ENCODE measurements at regions not wholly inside any gene's neighbourhood (a gene's known extent, or its start where the extent isn't known, plus 50 kb on each side); places are given as distances from the start of the nearest gene placed in this dataset.

GRCh38 chr1:30191154-30191702, 532.2 kb downstream of the MATN1 start:
- Histone ChIP-seq H3K27me3 (ENCODE audit: insufficient read depth, low read length) (no peaks in the 10 kb centered on the region), H3K27ac (ENCODE audit: low read depth, low read length) (no peak overlapping the region), H3K4me1 (ENCODE audit: control insufficient read depth, insufficient read depth, low read length, unreplicated experiment) (no peaks in the 10 kb centered on the region)

GRCh38 chr1:30190511-30191153, 532.8 kb downstream of the MATN1 start:
- Histone ChIP-seq H2AFZ (ENCODE audit: low read length, unreplicated experiment) (no peak overlapping the region), H3K36me3 (ENCODE audit: insufficient read depth, low read length) (no peaks in the 10 kb centered on the region), H3K79me2 (ENCODE audit: control insufficient read depth, insufficient read depth, low read length, unreplicated experiment) (no peaks in the 10 kb centered on the region), H3K4me3 (ENCODE audit: low read depth, low read length) (no peak overlapping the region), H3K27ac (ENCODE audit: low read depth, low read length) (no peak overlapping the region), H3K27me3 (ENCODE audit: insufficient read depth, low read length) (no peaks in the 10 kb centered on the region), H3K4me1 (ENCODE audit: control insufficient read depth, insufficient read depth, low read length, unreplicated experiment) (no peaks in the 10 kb centered on the region)

More at GRCh38 chr1:30191154-30191702, 532.2 kb downstream of the MATN1 start:
- Histone ChIP-seq H3K79me2 (ENCODE audit: control insufficient read depth, insufficient read depth, low read length, unreplicated experiment) (no peaks in the 10 kb centered on the region), H3K36me3 (ENCODE audit: insufficient read depth, low read length) (no peaks in the 10 kb centered on the region), H3K4me3 (ENCODE audit: low read depth, low read length) (no peak overlapping the region), H2AFZ (ENCODE audit: low read length, unreplicated experiment) (no peak overlapping the region)

- no peak overlapping the region for H3K27ac ChIP-seq (ENCODE audit: low read depth, low read length)
- H3K4me1 ChIP-seq (ENCODE audit: control insufficient read depth, insufficient read depth, low read length, unreplicated experiment), result no peaks in the 10 kb centered on the region
- no peaks in the 10 kb centered on the region for H3K27me3 ChIP-seq (ENCODE audit: insufficient read depth, low read length)
- no peak overlapping the region for H3K4me3 ChIP-seq (ENCODE audit: low read depth, low read length)
- H2AFZ ChIP-seq (ENCODE audit: low read length, unreplicated experiment), result no peak overlapping the region
- no peaks in the 10 kb centered on the region for H3K79me2 ChIP-seq (ENCODE audit: control insufficient read depth, insufficient read depth, low read length, unreplicated experiment)
- no peaks in the 10 kb centered on the region for H3K36me3 ChIP-seq (ENCODE audit: insufficient read depth, low read length)
Measured at GRCh38 chr1:30189818-30190500, 533.4 kb downstream of the MATN1 start.

- Histone ChIP-seq H3K79me2 (ENCODE audit: control insufficient read depth, insufficient read depth, low read length, unreplicated experiment) (no peaks in the 10 kb centered on the region), H2AFZ (ENCODE audit: low read length, unreplicated experiment) (no peak overlapping the region), H3K4me3 (ENCODE audit: low read depth, low read length) (no peak overlapping the region), H3K4me1 (ENCODE audit: control insufficient read depth, insufficient read depth, low read length, unreplicated experiment) (no peaks in the 10 kb centered on the region), H3K36me3 (ENCODE audit: insufficient read depth, low read length) (no peaks in the 10 kb centered on the region), H3K27me3 (ENCODE audit: insufficient read depth, low read length) (no peaks in the 10 kb centered on the region), H3K27ac (ENCODE audit: low read depth, low read length) (no peak overlapping the region)
Measured at GRCh38 chr1:30188999-30189398, 534.4 kb downstream of the MATN1 start.

GRCh38 chr1:30188329-30188728, 535.1 kb downstream of the MATN1 start:
- Histone ChIP-seq H3K36me3 (ENCODE audit: insufficient read depth, low read length) (no peaks in the 10 kb centered on the region), H3K27ac (ENCODE audit: low read depth, low read length) (no peak overlapping the region), H3K27me3 (ENCODE audit: insufficient read depth, low read length) (no peaks in the 10 kb centered on the region), H2AFZ (ENCODE audit: low read length, unreplicated experiment) (no peak overlapping the region), H3K79me2 (ENCODE audit: control insufficient read depth, insufficient read depth, low read length, unreplicated experiment) (no peaks in the 10 kb centered on the region), H3K4me1 (ENCODE audit: control insufficient read depth, insufficient read depth, low read length, unreplicated experiment) (no peaks in the 10 kb centered on the region), H3K4me3 (ENCODE audit: low read depth, low read length) (no peak overlapping the region)

GRCh38 chr1:30187413-30188023, 535.9 kb downstream of the MATN1 start:
- H3K27me3 ChIP-seq (ENCODE audit: insufficient read depth, low read length), result no peaks in the 10 kb centered on the region
- no peaks in the 10 kb centered on the region for H3K4me1 ChIP-seq (ENCODE audit: control insufficient read depth, insufficient read depth, low read length, unreplicated experiment)
- no peaks in the 10 kb centered on the region for H3K79me2 ChIP-seq (ENCODE audit: control insufficient read depth, insufficient read depth, low read length, unreplicated experiment)
- no peak overlapping the region for H3K4me3 ChIP-seq (ENCODE audit: low read depth, low read length)
- H3K36me3 ChIP-seq (ENCODE audit: insufficient read depth, low read length), result no peaks in the 10 kb centered on the region
- H3K27ac ChIP-seq (ENCODE audit: low read depth, low read length), result no peak overlapping the region
- no peak overlapping the region for H2AFZ ChIP-seq (ENCODE audit: low read length, unreplicated experiment)

GRCh38 chr1:30186586-30186985, 536.8 kb downstream of the MATN1 start:
- Histone ChIP-seq H2AFZ (ENCODE audit: low read length, unreplicated experiment) (no peak overlapping the region), H3K27ac (ENCODE audit: low read depth, low read length) (no peak overlapping the region), H3K79me2 (ENCODE audit: control insufficient read depth, insufficient read depth, low read length, unreplicated experiment) (no peaks in the 10 kb centered on the region), H3K36me3 (ENCODE audit: insufficient read depth, low read length) (no peaks in the 10 kb centered on the region), H3K4me1 (ENCODE audit: control insufficient read depth, insufficient read depth, low read length, unreplicated experiment) (no peaks in the 10 kb centered on the region), H3K4me3 (ENCODE audit: low read depth, low read length) (no peak overlapping the region), H3K27me3 (ENCODE audit: insufficient read depth, low read length) (no peaks in the 10 kb centered on the region)

GRCh38 chr1:30185809-30186208, 537.6 kb downstream of the MATN1 start:
- Histone ChIP-seq H3K4me3 (ENCODE audit: low read depth, low read length) (no peak overlapping the region), H2AFZ (ENCODE audit: low read length, unreplicated experiment) (no peak overlapping the region), H3K4me1 (ENCODE audit: control insufficient read depth, insufficient read depth, low read length, unreplicated experiment) (no peaks in the 10 kb centered on the region), H3K79me2 (ENCODE audit: control insufficient read depth, insufficient read depth, low read length, unreplicated experiment) (no peaks in the 10 kb centered on the region), H3K27ac (ENCODE audit: low read depth, low read length) (no peak overlapping the region), H3K27me3 (ENCODE audit: insufficient read depth, low read length) (no peaks in the 10 kb centered on the region), H3K36me3 (ENCODE audit: insufficient read depth, low read length) (no peaks in the 10 kb centered on the region)

GRCh38 chr1:30185313-30185712, 538.1 kb downstream of the MATN1 start:
- H3K27ac ChIP-seq (ENCODE audit: low read depth, low read length), result no peak overlapping the region
- no peak overlapping the region for H2AFZ ChIP-seq (ENCODE audit: low read length, unreplicated experiment)
- H3K27me3 ChIP-seq (ENCODE audit: insufficient read depth, low read length), result no peaks in the 10 kb centered on the region

GRCh38 chr1:30184393-30185141, 538.8 kb downstream of the MATN1 start:
- Histone ChIP-seq H3K27me3 (ENCODE audit: insufficient read depth, low read length) (no peaks in the 10 kb centered on the region), H3K27ac (ENCODE audit: low read depth, low read length) (no peak overlapping the region), H3K36me3 (ENCODE audit: insufficient read depth, low read length) (no peaks in the 10 kb centered on the region), H2AFZ (ENCODE audit: low read length, unreplicated experiment) (no peak overlapping the region), H3K4me3 (ENCODE audit: low read depth, low read length) (no peak overlapping the region), H3K79me2 (ENCODE audit: control insufficient read depth, insufficient read depth, low read length, unreplicated experiment) (no peaks in the 10 kb centered on the region), H3K4me1 (ENCODE audit: control insufficient read depth, insufficient read depth, low read length, unreplicated experiment) (no peaks in the 10 kb centered on the region)

More at GRCh38 chr1:30185313-30185712, 538.1 kb downstream of the MATN1 start:
- no peak overlapping the region for H3K4me3 ChIP-seq (ENCODE audit: low read depth, low read length)
- H3K4me1 ChIP-seq (ENCODE audit: control insufficient read depth, insufficient read depth, low read length, unreplicated experiment), result no peaks in the 10 kb centered on the region
- H3K79me2 ChIP-seq (ENCODE audit: control insufficient read depth, insufficient read depth, low read length, unreplicated experiment), result no peaks in the 10 kb centered on the region
- no peaks in the 10 kb centered on the region for H3K36me3 ChIP-seq (ENCODE audit: insufficient read depth, low read length)

Data from ACC112 (cell line).